ENCODE measurements at regions not wholly inside any gene's neighbourhood (a gene's known extent, or its start where the extent isn't known, plus 50 kb on each side); places are given as distances from the start of the nearest gene placed in this dataset.

DNA sequence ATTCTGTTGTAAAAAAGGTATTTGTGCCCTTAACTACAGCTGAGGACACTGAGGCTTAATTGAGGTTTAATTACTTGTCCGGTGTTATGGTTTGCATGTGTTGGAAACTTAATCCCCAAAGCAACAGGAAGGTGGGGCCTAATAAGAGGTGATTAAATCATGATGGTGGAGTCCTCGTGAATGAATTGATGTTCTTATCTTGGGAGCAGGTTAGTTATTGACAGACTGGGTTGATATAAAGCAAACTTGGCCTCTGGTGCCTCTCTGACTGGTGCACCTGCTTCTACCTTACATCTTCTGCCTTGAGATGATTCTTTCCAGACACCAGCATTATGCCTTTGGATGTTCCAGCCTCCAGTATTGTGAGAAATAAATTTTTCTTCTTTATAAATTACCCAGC is 306.5 kb upstream of the HS3ST5 start:
- Mint-ChIP-seq H3K4me1 (no peaks in the 10 kb centered on the region), H3K36me3 (no peaks in the 10 kb centered on the region), H3K27me3 (ENCODE audit: low read depth) (no peaks in the 10 kb centered on the region), H3K4me3 (no peak overlapping the region), H3K27ac (no peak overlapping the region), H3K9me3 (peaks cover 4% of the 10 kb centered on the region)
- ATAC-seq (no peak), DNase-seq (ENCODE audit: low spot score) (no peak)
- TF ChIP-seq, protein P1, sequence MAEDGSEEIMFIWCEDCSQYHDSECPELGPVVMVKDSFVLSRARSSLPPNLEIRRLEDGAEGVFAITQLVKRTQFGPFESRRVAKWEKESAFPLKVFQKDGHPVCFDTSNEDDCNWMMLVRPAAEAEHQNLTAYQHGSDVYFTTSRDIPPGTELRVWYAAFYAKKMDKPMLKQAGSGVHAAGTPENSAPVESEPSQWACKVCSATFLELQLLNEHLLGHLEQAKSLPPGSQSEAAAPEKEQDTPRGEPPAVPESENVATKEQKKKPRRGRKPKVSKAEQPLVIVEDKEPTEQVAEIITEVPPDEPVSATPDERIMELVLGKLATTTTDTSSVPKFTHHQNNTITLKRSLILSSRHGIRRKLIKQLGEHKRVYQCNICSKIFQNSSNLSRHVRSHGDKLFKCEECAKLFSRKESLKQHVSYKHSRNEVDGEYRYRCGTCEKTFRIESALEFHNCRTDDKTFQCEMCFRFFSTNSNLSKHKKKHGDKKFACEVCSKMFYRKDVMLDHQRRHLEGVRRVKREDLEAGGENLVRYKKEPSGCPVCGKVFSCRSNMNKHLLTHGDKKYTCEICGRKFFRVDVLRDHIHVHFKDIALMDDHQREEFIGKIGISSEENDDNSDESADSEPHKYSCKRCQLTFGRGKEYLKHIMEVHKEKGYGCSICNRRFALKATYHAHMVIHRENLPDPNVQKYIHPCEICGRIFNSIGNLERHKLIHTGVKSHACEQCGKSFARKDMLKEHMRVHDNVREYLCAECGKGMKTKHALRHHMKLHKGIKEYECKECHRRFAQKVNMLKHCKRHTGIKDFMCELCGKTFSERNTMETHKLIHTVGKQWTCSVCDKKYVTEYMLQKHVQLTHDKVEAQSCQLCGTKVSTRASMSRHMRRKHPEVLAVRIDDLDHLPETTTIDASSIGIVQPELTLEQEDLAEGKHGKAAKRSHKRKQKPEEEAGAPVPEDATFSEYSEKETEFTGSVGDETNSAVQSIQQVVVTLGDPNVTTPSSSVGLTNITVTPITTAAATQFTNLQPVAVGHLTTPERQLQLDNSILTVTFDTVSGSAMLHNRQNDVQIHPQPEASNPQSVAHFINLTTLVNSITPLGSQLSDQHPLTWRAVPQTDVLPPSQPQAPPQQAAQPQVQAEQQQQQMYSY (CRISPR knock-in tag; IDR thresholded peaks at IDR 0.05), result no peak
- no peak for TF ChIP-seq ESRRA (CRISPR knock-in tag; IDR thresholded peaks at IDR 0.05; ENCODE audit: borderline replicate concordance)
- ChIA-PET CTCF (no interaction called here), POLR2A (no interaction called here)

DNA sequence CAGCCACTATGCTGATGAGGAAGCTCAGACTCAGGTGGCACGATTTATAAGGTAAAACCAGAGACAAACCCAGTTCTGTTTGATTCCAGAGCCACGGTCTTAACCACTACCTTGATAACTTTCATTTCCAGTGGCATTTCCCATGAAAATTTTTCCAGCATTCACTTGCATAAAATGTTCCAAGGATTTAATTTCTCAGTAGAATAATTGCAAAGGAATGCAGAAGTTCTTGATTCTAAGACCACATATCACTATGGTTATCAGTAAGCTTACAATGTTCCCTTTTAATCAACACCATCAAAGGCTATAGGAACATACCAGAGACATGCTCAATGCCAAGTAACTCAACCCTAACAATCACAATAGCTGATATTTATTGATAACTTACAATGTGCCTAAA is 306.0 kb upstream of the HS3ST5 start:
- POLR2A ChIA-PET, result no interaction called here
- no peaks in the 10 kb centered on the region for H3K36me3 Mint-ChIP-seq
- no peak for DNase-seq (ENCODE audit: low spot score)
- peaks cover 4% of the 10 kb centered on the region for H3K9me3 Mint-ChIP-seq
- CTCF ChIA-PET, result no interaction called here
- no peaks in the 10 kb centered on the region for H3K4me1 Mint-ChIP-seq
- no peak overlapping the region for H3K4me3 Mint-ChIP-seq
- no peaks in the 10 kb centered on the region for H3K27me3 Mint-ChIP-seq (ENCODE audit: low read depth)
- TF ChIP-seq TCF7 (CRISPR knock-in tag; IDR thresholded peaks at IDR 0.05; ENCODE audit: low read depth) (no peak), CBFB (CRISPR knock-in tag; IDR thresholded peaks at IDR 0.05; ENCODE audit: low read depth) (no peak), FOXK1 (CRISPR knock-in tag; IDR thresholded peaks at IDR 0.05) (no peak), ZNF232 (CRISPR knock-in tag; IDR thresholded peaks at IDR 0.05) (no peak), ATF1 (CRISPR knock-in tag; IDR thresholded peaks at IDR 0.05) (no peak), ELF4 (CRISPR knock-in tag; IDR thresholded peaks at IDR 0.05; ENCODE audit: low read depth) (no peak), TEAD1 (CRISPR knock-in tag; IDR thresholded peaks at IDR 0.05) (no peak), NR3C1 (CRISPR knock-in tag; conservative IDR thresholded peaks at IDR 0.05; ENCODE audit: low read depth) (no peak), NR1H2 (CRISPR knock-in tag; IDR thresholded peaks at IDR 0.05) (no peak)
- TF ChIP-seq, protein P2, sequence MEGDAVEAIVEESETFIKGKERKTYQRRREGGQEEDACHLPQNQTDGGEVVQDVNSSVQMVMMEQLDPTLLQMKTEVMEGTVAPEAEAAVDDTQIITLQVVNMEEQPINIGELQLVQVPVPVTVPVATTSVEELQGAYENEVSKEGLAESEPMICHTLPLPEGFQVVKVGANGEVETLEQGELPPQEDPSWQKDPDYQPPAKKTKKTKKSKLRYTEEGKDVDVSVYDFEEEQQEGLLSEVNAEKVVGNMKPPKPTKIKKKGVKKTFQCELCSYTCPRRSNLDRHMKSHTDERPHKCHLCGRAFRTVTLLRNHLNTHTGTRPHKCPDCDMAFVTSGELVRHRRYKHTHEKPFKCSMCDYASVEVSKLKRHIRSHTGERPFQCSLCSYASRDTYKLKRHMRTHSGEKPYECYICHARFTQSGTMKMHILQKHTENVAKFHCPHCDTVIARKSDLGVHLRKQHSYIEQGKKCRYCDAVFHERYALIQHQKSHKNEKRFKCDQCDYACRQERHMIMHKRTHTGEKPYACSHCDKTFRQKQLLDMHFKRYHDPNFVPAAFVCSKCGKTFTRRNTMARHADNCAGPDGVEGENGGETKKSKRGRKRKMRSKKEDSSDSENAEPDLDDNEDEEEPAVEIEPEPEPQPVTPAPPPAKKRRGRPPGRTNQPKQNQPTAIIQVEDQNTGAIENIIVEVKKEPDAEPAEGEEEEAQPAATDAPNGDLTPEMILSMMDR (IDR thresholded peaks at IDR 0.05), result no peak
- TF ChIP-seq, protein P3, sequence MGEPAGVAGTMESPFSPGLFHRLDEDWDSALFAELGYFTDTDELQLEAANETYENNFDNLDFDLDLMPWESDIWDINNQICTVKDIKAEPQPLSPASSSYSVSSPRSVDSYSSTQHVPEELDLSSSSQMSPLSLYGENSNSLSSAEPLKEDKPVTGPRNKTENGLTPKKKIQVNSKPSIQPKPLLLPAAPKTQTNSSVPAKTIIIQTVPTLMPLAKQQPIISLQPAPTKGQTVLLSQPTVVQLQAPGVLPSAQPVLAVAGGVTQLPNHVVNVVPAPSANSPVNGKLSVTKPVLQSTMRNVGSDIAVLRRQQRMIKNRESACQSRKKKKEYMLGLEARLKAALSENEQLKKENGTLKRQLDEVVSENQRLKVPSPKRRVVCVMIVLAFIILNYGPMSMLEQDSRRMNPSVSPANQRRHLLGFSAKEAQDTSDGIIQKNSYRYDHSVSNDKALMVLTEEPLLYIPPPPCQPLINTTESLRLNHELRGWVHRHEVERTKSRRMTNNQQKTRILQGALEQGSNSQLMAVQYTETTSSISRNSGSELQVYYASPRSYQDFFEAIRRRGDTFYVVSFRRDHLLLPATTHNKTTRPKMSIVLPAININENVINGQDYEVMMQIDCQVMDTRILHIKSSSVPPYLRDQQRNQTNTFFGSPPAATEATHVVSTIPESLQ (CRISPR knock-in tag; IDR thresholded peaks at IDR 0.05), result no peak
- TF ChIP-seq, protein P4, sequence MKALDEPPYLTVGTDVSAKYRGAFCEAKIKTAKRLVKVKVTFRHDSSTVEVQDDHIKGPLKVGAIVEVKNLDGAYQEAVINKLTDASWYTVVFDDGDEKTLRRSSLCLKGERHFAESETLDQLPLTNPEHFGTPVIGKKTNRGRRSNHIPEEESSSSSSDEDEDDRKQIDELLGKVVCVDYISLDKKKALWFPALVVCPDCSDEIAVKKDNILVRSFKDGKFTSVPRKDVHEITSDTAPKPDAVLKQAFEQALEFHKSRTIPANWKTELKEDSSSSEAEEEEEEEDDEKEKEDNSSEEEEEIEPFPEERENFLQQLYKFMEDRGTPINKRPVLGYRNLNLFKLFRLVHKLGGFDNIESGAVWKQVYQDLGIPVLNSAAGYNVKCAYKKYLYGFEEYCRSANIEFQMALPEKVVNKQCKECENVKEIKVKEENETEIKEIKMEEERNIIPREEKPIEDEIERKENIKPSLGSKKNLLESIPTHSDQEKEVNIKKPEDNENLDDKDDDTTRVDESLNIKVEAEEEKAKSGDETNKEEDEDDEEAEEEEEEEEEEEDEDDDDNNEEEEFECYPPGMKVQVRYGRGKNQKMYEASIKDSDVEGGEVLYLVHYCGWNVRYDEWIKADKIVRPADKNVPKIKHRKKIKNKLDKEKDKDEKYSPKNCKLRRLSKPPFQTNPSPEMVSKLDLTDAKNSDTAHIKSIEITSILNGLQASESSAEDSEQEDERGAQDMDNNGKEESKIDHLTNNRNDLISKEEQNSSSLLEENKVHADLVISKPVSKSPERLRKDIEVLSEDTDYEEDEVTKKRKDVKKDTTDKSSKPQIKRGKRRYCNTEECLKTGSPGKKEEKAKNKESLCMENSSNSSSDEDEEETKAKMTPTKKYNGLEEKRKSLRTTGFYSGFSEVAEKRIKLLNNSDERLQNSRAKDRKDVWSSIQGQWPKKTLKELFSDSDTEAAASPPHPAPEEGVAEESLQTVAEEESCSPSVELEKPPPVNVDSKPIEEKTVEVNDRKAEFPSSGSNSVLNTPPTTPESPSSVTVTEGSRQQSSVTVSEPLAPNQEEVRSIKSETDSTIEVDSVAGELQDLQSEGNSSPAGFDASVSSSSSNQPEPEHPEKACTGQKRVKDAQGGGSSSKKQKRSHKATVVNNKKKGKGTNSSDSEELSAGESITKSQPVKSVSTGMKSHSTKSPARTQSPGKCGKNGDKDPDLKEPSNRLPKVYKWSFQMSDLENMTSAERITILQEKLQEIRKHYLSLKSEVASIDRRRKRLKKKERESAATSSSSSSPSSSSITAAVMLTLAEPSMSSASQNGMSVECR (CRISPR knock-in tag; IDR thresholded peaks at IDR 0.05; ENCODE audit: borderline replicate concordance), result no peak
- no peak overlapping the region for H3K27ac Mint-ChIP-seq
- ATAC-seq, result no peak
